ENCODE measurements at regions not wholly inside any gene's neighbourhood (a gene's known extent, or its start where the extent isn't known, plus 50 kb on each side); places are given as distances from the start of the nearest gene placed in this dataset.

DNA sequence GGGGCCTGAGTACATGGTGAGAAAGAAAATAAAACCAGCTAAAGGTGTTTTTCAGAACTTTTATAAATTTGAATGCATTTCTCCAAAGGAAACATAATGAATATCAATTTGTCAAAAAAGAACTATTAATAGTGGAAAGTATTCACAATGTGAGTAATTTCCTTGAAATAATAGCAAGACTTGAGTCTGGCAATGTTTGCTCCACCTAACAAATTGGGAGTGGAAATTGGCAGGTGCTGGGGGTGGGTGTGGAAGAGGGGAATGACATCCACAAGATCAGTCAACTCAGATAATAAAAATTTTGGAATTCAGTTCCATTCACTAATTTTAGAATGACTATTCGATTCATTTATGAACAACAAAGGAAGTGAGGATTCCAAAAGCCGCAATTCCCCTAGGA lies 884.8 kb upstream of the SLIT2 start (continued):
- TF ChIP-seq ZNF333 (CRISPR knock-in tag; IDR thresholded peaks at IDR 0.05; ENCODE audit: borderline replicate concordance) (no peak), FOXA1 (IDR thresholded peaks at IDR 0.05) (no peak), FOXA1 (CRISPR knock-in tag; IDR thresholded peaks at IDR 0.05) (no peak), ZFP36 (IDR thresholded peaks at IDR 0.05; ENCODE audit: borderline replicate concordance, low read depth, low read length, partially characterized antibody) (no peak)

DNA sequence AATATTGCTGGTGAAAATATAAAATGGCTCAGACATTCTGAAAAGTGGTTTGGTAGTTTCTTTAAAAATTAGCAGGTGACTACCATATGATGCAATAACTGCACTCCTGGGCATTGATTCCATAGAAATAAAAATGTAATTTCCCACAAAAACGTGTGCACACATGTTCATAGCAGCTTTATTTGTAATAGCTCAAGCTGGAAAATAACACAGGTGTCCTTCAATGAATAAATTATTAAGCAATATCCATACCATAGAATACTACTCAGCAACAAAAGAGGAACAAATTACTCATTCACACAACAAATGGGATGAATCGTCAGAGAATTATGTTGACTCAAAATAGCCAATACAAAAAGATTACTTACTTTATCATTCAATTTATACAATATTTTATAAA lies 893.7 kb upstream of the SLIT2 start:
- in situ Hi-C loops (cut with HindIII; ENCODE audit: extremely low pct_ligation_motif_present, low pct_unique_long_range_greater_than_20kb): no loop called here
- Histone ChIP-seq H3K9me3 (ENCODE audit: low read length) (peaks cover 77% of the 10 kb centered on the region), H3K27me3 (ENCODE audit: control insufficient read depth in 1 of 2, insufficient read depth in 2 of 2, low read length in 2 of 2) (no peaks in the 10 kb centered on the region; a peak in 1 of 5 replicates), H3K4me1 (ENCODE audit: insufficient read depth, low read length) (no peaks in the 10 kb centered on the region), H3K4me3 (replicated peaks in 1 of 3; ENCODE audit: insufficient read depth in 1 of 3, low read depth in 2 of 3, low read length in 3 of 3) (no peak overlapping the region), H3K4me2 (ENCODE audit: low read depth, low read length) (no peak overlapping the region), H3K27ac (ENCODE audit: extremely low read length, insufficient read depth, low read length) (no peak overlapping the region), H3K9ac (ENCODE audit: insufficient read depth, low read depth, low read length) (no peak overlapping the region), H3K36me3 (replicated peaks in 1 of 2; ENCODE audit: control insufficient read depth in 1 of 2, insufficient read depth in 2 of 2, low read length in 2 of 2) (no peaks in the 10 kb centered on the region), H4K20me1 (ENCODE audit: insufficient read depth, low read length) (no peaks in the 10 kb centered on the region), H2AFZ (ENCODE audit: low read length) (no peak overlapping the region), H3K79me2 (ENCODE audit: insufficient read depth, low read length) (no peaks in the 10 kb centered on the region)
- no peak for DNase-seq (ENCODE audit: low spot score)
- TF ChIP-seq ZNF552 (CRISPR knock-in tag; IDR thresholded peaks at IDR 0.05; ENCODE audit: borderline replicate concordance) (no peak), CHCHD3 (CRISPR knock-in tag; IDR thresholded peaks at IDR 0.05) (no peak), CEBPB (IDR thresholded peaks at IDR 0.05; ENCODE audit: borderline replicate concordance, low read depth, low read length) (peak; percentile 20; the same call in 1 of the 2 replicates), ZNF337 (CRISPR knock-in tag; IDR thresholded peaks at IDR 0.05; ENCODE audit: borderline replicate concordance, low read depth) (no peak)
- TF ChIP-seq, protein P1, sequence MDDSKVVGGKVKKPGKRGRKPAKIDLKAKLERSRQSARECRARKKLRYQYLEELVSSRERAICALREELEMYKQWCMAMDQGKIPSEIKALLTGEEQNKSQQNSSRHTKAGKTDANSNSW (CRISPR knock-in tag; IDR thresholded peaks at IDR 0.05; ENCODE audit: borderline replicate concordance): no peak
- FAIRE-seq: no peak
- ATAC-seq: no peak
- intact Hi-C loops (cut with micrococcal nuclease; ENCODE audit: unreplicated experiment): no loop called here
- CTCF ChIA-PET (ENCODE audit: low intra/inter-chr PET ratio, low total read pairs): no interaction called here
- 10% methylated on average over 2 of the region's 2 CpGs for WGBS (ENCODE audit: low lambda C conversion rate)
- BruUV-seq (replicated peaks): no TSS peak
- POLR2A ChIA-PET: no interaction called here

Measured in HepG2 (cell line).